Heart left ventricle (tissue), 16 donors: ENCODE measurements at regions not wholly inside any gene's neighbourhood (a gene's known extent, or its start where the extent isn't known, plus 50 kb on each side); places are given as distances from the start of the nearest gene placed in this dataset.

Experiments
- ATAC-seq, 4 donors: fragments of 200-7000 bp; cut with Tn5 transposase; one replicate each; pipeline ENCODE4 v1.9.1; 2020 to 2022; ENCODE audit warnings: moderate library complexity in 4 of 4, mild to moderate bottlenecking in 3 of 4, moderate number of reproducible peaks in 1 of 4
- DNase-seq, 5 donors: peaks; one replicate each; pipeline ENCODE4 v3.0.0-alpha.2; 2020
- H3K27ac ChIP-seq, 12 donors: fragments of 200-600 bp; sonication (generic) in 4 of 12; one replicate each; pipeline versions ENCODE4 v1.5.0 to v1.8.0; 2016 to 2022; ENCODE audit warnings: mild to moderate bottlenecking in 2 of 12
- H3K27me3 ChIP-seq, 9 donors: fragments of 200-600 bp; sonication (generic) in 2 of 9; one replicate each; pipeline versions ENCODE4 v1.5.1 to v1.8.0; 2016 to 2022; ENCODE audit warnings: mild to moderate bottlenecking in 3 of 9
- H3K36me3 ChIP-seq, 9 donors: fragments of 200-600 bp; sonication (generic) in 2 of 9; one replicate each; pipeline versions ENCODE4 v1.5.0 to v1.8.0; 2018 to 2022; ENCODE audit warnings: mild to moderate bottlenecking in 2 of 9
- H3K4me1 ChIP-seq, 12 donors: fragments of 200-600 bp; sonication (generic) in 4 of 12; one replicate each; pipeline versions ENCODE4 v1.5.0 to v1.8.0; 2016 to 2022; ENCODE audit warnings: mild to moderate bottlenecking in 3 of 12
- H3K4me3 ChIP-seq, 12 donors: fragments of 200-600 bp; sonication (generic) in 4 of 12; one replicate each; pipeline versions ENCODE4 v1.5.0 to v1.8.0; 2017 to 2022; ENCODE audit warnings: mild to moderate bottlenecking in 9 of 12, moderate library complexity in 4 of 12
- H3K9me3 ChIP-seq, 12 donors: fragments of 200-600 bp; sonication (generic) in 4 of 12; one replicate each; pipeline versions ENCODE4 v1.5.0 to v1.8.0; 2016 to 2022; ENCODE audit warnings: mild to moderate bottlenecking in 1 of 12
- POLR2A ChIP-seq, 2 donors: fragments of 450-650 bp; IDR thresholded peaks; one replicate each; pipeline ENCODE4 v1.6.1; 2017; ENCODE audit warnings: antibody characterized with exemption in 2 of 2, mild to moderate bottlenecking in 2 of 2, moderate library complexity in 2 of 2
- WGBS, 4 donors: extraction: QIAGEN DNeasy Blood & Tissue Kit in 2 of 4; methylation state at CpG; one replicate each; pipeline versions ENCODE4 v1.1.5 to v1.1.7; 2013 to 2018; 5-methylcytosine and 5-hydroxymethylcytosine counted together
- intact Hi-C, 10 donors: fragments of 100-400 bp; cut with DNase I; formaldehyde crosslinking; loops; one replicate each; pipeline versions ENCODE4 v1.11.1 to v1.14.2; 2022
- TF ChIP-seq, protein P1 (sequence below), 12 donors: fragments of 200-600 bp; sonication (generic) in 4 of 12; IDR thresholded peaks; one replicate each; pipeline versions ENCODE4 v1.5.0 to v1.8.0; 2018 to 2022; ENCODE audit warnings: antibody characterized with exemption in 12 of 12, mild to moderate bottlenecking in 5 of 12
- donor health status: ischemic (EF 13 %, LVEDD 7.1; RV severe dilation, severe dysfunction).
- donor health status: healthy with polysubstance abuse.
- donor health status: DM: no; HTN: yes; CAD: no.
- donor health status: DM: no; HTN: no; CAD: no.
- donor health status: ischemic (EF 25% LVEDD 6.9; RV normal size, moderate dysfunction).
- donor health status: ischemic (EF 25% LVEDD 5.7; RV mildly dilated, moderate dysfunction).
- donor health status: healthy.
- donor health status: DM: yes; HTN: yes; CAD: no.
- donor health status: ischemic (EF 35%, LVEDD 5.7; RV mildly dilated, moderate dysfunction).
- donor health status: nonischemic (EF 11% LVEDD 7.7; RV severe dilation, severe dysfunction).
- donor health status: DM: yes; HTN: yes; CAD: no.
- donor health status: PGD.
- donor health status: ischemic (EF 29% LVEDD 5.4; RV normal size, mild dysfunction).
- donor health status: nonischemic (EF 23%, LVEDD 6.1; RV moderate dilation, normal function).

GRCh38 chr2:67867735-67868134, 195.1 kb downstream of the C1D start:
- WGBS, 4 donors = 62 to 82% (median 70%) methylated on average over 5 of the region's 5 CpGs
- ATAC-seq (no peak), DNase-seq (no peak)
- Histone ChIP-seq H3K36me3 (no peaks in the 10 kb centered on the region), H3K4me1 (no peaks in the 10 kb centered on the region), H3K9me3 (no peaks in the 10 kb centered on the region), H3K27me3 (peaks cover 0 to 22% (median 0%) of the 10 kb centered on the region in 9 donors), H3K4me3 (no peak overlapping the region), H3K27ac (no peak overlapping the region)
- TF ChIP-seq, protein P1, sequence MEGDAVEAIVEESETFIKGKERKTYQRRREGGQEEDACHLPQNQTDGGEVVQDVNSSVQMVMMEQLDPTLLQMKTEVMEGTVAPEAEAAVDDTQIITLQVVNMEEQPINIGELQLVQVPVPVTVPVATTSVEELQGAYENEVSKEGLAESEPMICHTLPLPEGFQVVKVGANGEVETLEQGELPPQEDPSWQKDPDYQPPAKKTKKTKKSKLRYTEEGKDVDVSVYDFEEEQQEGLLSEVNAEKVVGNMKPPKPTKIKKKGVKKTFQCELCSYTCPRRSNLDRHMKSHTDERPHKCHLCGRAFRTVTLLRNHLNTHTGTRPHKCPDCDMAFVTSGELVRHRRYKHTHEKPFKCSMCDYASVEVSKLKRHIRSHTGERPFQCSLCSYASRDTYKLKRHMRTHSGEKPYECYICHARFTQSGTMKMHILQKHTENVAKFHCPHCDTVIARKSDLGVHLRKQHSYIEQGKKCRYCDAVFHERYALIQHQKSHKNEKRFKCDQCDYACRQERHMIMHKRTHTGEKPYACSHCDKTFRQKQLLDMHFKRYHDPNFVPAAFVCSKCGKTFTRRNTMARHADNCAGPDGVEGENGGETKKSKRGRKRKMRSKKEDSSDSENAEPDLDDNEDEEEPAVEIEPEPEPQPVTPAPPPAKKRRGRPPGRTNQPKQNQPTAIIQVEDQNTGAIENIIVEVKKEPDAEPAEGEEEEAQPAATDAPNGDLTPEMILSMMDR (IDR thresholded peaks at IDR 0.05) = no peak
- intact Hi-C loops = no loop called here

GRCh38 chr2:67871686-67872412, 191.0 kb downstream of the C1D start:
- peaks cover 0 to 35% (median 0%) of the 10 kb centered on the region in 9 donors for H3K27me3 ChIP-seq
- H3K36me3 ChIP-seq = no peaks in the 10 kb centered on the region
- peaks cover 0 to 6% (median 0%) of the 10 kb centered on the region in 12 donors for H3K9me3 ChIP-seq
- intact Hi-C loops = no loop called here
- no peak for DNase-seq
- no peak for ATAC-seq
- 62 to 72% (median 68%) methylated on average over 13 of the region's 13 CpGs for WGBS, 4 donors
- H3K4me3 ChIP-seq = no peak overlapping the region
- TF ChIP-seq, protein P1 (IDR thresholded peaks at IDR 0.05) = no peak
- no peak for TF ChIP-seq POLR2A (IDR thresholded peaks at IDR 0.05)
- no peak overlapping the region for H3K27ac ChIP-seq
- H3K4me1 ChIP-seq = no peaks in the 10 kb centered on the region

GRCh38 chr2:67872481-67872880, 190.3 kb downstream of the C1D start:
- Histone ChIP-seq H3K27ac (no peak overlapping the region), H3K27me3 (peaks cover 0 to 40% (median 0%) of the 10 kb centered on the region in 9 donors), H3K36me3 (no peaks in the 10 kb centered on the region), H3K9me3 (peaks cover 0 to 6% (median 0%) of the 10 kb centered on the region in 12 donors), H3K4me3 (no peak overlapping the region), H3K4me1 (no peaks in the 10 kb centered on the region)
- ATAC-seq = no peak
- no peak for DNase-seq
- no peak for TF ChIP-seq POLR2A (IDR thresholded peaks at IDR 0.05)
- TF ChIP-seq, protein P1 (IDR thresholded peaks at IDR 0.05) = no peak
- WGBS, 4 donors = 75 to 90% (median 80%) methylated on average over 2 of the region's 2 CpGs
- intact Hi-C loops = no loop called here

DNA sequence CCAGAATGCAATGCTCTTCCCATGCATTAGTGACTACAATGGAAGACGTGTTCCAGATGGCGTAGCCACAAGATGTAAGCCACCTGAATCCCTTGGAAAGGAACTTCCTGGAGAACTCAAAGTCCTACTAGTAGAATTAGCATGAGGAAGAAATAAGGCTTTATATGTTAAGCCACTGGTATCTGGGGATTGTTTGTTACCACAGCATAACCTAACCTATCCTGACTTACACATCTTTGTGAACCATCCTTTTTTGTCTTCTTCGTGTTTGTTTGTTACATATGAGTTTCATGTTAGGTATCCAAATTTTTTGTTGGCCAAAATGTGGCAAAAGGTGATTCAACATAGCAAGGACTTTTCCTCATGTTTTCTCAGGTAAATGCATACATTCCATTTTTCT, 188.9 kb downstream of the C1D start:
- Histone ChIP-seq H3K4me3 (no peak overlapping the region), H3K36me3 (no peaks in the 10 kb centered on the region), H3K27me3 (peaks cover 0 to 36% (median 0%) of the 10 kb centered on the region in 9 donors), H3K4me1 (no peaks in the 10 kb centered on the region), H3K9me3 (peaks cover 0 to 6% (median 0%) of the 10 kb centered on the region in 12 donors), H3K27ac (no peak overlapping the region)
- intact Hi-C loops = no loop called here
- 90 to 94% (median 93%) methylated on average over 3 of the region's 3 CpGs for WGBS, 4 donors
- TF ChIP-seq, protein P1 (IDR thresholded peaks at IDR 0.05) = no peak
- no peak for TF ChIP-seq POLR2A (IDR thresholded peaks at IDR 0.05)
- DNase-seq = no peak
- no peak for ATAC-seq
